ENCODE measurements at regions not wholly inside any gene's neighbourhood (a gene's known extent, or its start where the extent isn't known, plus 50 kb on each side); places are given as distances from the start of the nearest gene placed in this dataset.
"Not testable (repeated sequence)": the region's sequence is repeated elsewhere in the genome, so short reads cannot be mapped to it uniquely, and the experiment has no call there.

GRCh38 chr3:140768941-140769340 lies 91.1 kb downstream of the TRIM42 start:
- no peak for DNase-seq (ENCODE audit: low spot score)
- H3K36me3 Mint-ChIP-seq (ENCODE audit: low read depth) = no peaks in the 10 kb centered on the region
- H3K9me3 Mint-ChIP-seq = no peaks in the 10 kb centered on the region
- peaks cover 9% of the 10 kb centered on the region for H3K27me3 Mint-ChIP-seq (ENCODE audit: low read depth)
- no peak overlapping the region for H3K4me3 Mint-ChIP-seq (ENCODE audit: low read depth)
- peaks cover 4% of the 10 kb centered on the region for H3K4me1 Mint-ChIP-seq (ENCODE audit: low read depth)
- H3K27ac Mint-ChIP-seq = no peak overlapping the region
- intact Hi-C loops (cut with micrococcal nuclease) = no loop called here

GRCh38 chr3:140769951-140770350 lies 92.1 kb downstream of the TRIM42 start:
- intact Hi-C loops (cut with micrococcal nuclease) = no loop called here
- Mint-ChIP-seq H3K9me3 (no peaks in the 10 kb centered on the region), H3K36me3 (ENCODE audit: low read depth) (no peaks in the 10 kb centered on the region), H3K4me1 (ENCODE audit: low read depth) (peaks cover 4% of the 10 kb centered on the region), H3K27me3 (ENCODE audit: low read depth) (peaks cover 9% of the 10 kb centered on the region), H3K4me3 (ENCODE audit: low read depth) (no peak overlapping the region), H3K27ac (no peak overlapping the region)
- no peak for DNase-seq (ENCODE audit: low spot score)

GRCh38 chr3:140770977-140771667 lies 93.3 kb downstream of the TRIM42 start:
- H3K27ac Mint-ChIP-seq = no peak overlapping the region
- no peaks in the 10 kb centered on the region for H3K4me1 Mint-ChIP-seq (ENCODE audit: low read depth)
- H3K9me3 Mint-ChIP-seq = no peaks in the 10 kb centered on the region
- H3K27me3 Mint-ChIP-seq (ENCODE audit: low read depth) = peaks cover 9% of the 10 kb centered on the region
- intact Hi-C loops (cut with micrococcal nuclease) = no loop called here
- H3K36me3 Mint-ChIP-seq (ENCODE audit: low read depth) = no peaks in the 10 kb centered on the region
- no peak for DNase-seq (ENCODE audit: low spot score)
- no peak overlapping the region for H3K4me3 Mint-ChIP-seq (ENCODE audit: low read depth)

- intact Hi-C loops (cut with micrococcal nuclease) = no loop called here
- H3K4me3 Mint-ChIP-seq (ENCODE audit: low read depth) = no peak overlapping the region
- H3K27ac Mint-ChIP-seq = no peak overlapping the region
- DNase-seq (ENCODE audit: low spot score) = no peak
- H3K36me3 Mint-ChIP-seq (ENCODE audit: low read depth) = no peaks in the 10 kb centered on the region
- no peaks in the 10 kb centered on the region for H3K27me3 Mint-ChIP-seq (ENCODE audit: low read depth)
- peaks cover 6% of the 10 kb centered on the region for H3K9me3 Mint-ChIP-seq
- no peaks in the 10 kb centered on the region for H3K4me1 Mint-ChIP-seq (ENCODE audit: low read depth)
These were observed 99.9 kb downstream of the TRIM42 start for GRCh38 chr3:140777631-140778233.

- Mint-ChIP-seq H3K36me3 (ENCODE audit: low read depth) (no peaks in the 10 kb centered on the region), H3K27ac (no peak overlapping the region), H3K27me3 (ENCODE audit: low read depth) (peaks cover 3% of the 10 kb centered on the region), H3K4me3 (ENCODE audit: low read depth) (no peak overlapping the region), H3K4me1 (ENCODE audit: low read depth) (no peaks in the 10 kb centered on the region), H3K9me3 (peaks cover 11% of the 10 kb centered on the region)
- no peak for DNase-seq (ENCODE audit: low spot score)
- intact Hi-C loops (cut with micrococcal nuclease) = no loop called here
These were observed 113.5 kb downstream of the TRIM42 start for GRCh38 chr3:140791368-140791767.

- Mint-ChIP-seq H3K27ac (no peak overlapping the region), H3K4me1 (ENCODE audit: low read depth) (no peaks in the 10 kb centered on the region), H3K27me3 (ENCODE audit: low read depth) (peaks cover 3% of the 10 kb centered on the region), H3K4me3 (ENCODE audit: low read depth) (no peak overlapping the region), H3K36me3 (ENCODE audit: low read depth) (no peaks in the 10 kb centered on the region), H3K9me3 (peaks cover 18% of the 10 kb centered on the region)
- DNase-seq (ENCODE audit: low spot score) = no peak
- intact Hi-C loops (cut with micrococcal nuclease) = no loop called here
These were observed 116.6 kb downstream of the TRIM42 start for GRCh38 chr3:140794507-140794906.

GRCh38 chr3:140802898-140803297 lies 125.0 kb downstream of the TRIM42 start:
- H3K27ac Mint-ChIP-seq; H3K36me3 Mint-ChIP-seq (ENCODE audit: low read depth); intact Hi-C loops (cut with micrococcal nuclease): not testable (repeated sequence)

GRCh38 chr3:140809316-140809715 lies 131.5 kb downstream of the TRIM42 start:
- H3K9me3 Mint-ChIP-seq = no peaks in the 10 kb centered on the region
- intact Hi-C loops (cut with micrococcal nuclease) = no loop called here

More at GRCh38 chr3:140802898-140803297, 125.0 kb downstream of the TRIM42 start:
- H3K4me3 Mint-ChIP-seq (ENCODE audit: low read depth); H3K4me1 Mint-ChIP-seq (ENCODE audit: low read depth); DNase-seq (ENCODE audit: low spot score); H3K27me3 Mint-ChIP-seq (ENCODE audit: low read depth): not testable (repeated sequence)
- H3K9me3 Mint-ChIP-seq = peaks cover 24% of the 10 kb centered on the region

GRCh38 chr3:140816372-140817195 lies 125.1 kb upstream of the SLC25A36 start:
- no peak overlapping the region for H3K27ac Mint-ChIP-seq
- H3K36me3 Mint-ChIP-seq (ENCODE audit: low read depth) = no peaks in the 10 kb centered on the region
- no peaks in the 10 kb centered on the region for H3K4me1 Mint-ChIP-seq (ENCODE audit: low read depth)
- peaks cover 7% of the 10 kb centered on the region for H3K27me3 Mint-ChIP-seq (ENCODE audit: low read depth)
- no peaks in the 10 kb centered on the region for H3K9me3 Mint-ChIP-seq
- H3K4me3 Mint-ChIP-seq (ENCODE audit: low read depth) = no peak overlapping the region
- intact Hi-C loops (cut with micrococcal nuclease) = no loop called here
- no peak for DNase-seq (ENCODE audit: low spot score)

More at GRCh38 chr3:140809316-140809715, 131.5 kb downstream of the TRIM42 start:
- DNase-seq (ENCODE audit: low spot score) = no peak
- Mint-ChIP-seq H3K4me1 (ENCODE audit: low read depth) (no peaks in the 10 kb centered on the region), H3K27ac (no peak overlapping the region), H3K27me3 (ENCODE audit: low read depth) (peaks cover 5% of the 10 kb centered on the region), H3K36me3 (ENCODE audit: low read depth) (no peaks in the 10 kb centered on the region), H3K4me3 (ENCODE audit: low read depth) (no peak overlapping the region)

- Mint-ChIP-seq H3K4me1 (ENCODE audit: low read depth) (no peaks in the 10 kb centered on the region), H3K27me3 (ENCODE audit: low read depth) (no peaks in the 10 kb centered on the region), H3K27ac (no peak overlapping the region), H3K4me3 (ENCODE audit: low read depth) (no peak overlapping the region), H3K36me3 (ENCODE audit: low read depth) (no peaks in the 10 kb centered on the region), H3K9me3 (no peaks in the 10 kb centered on the region)
- intact Hi-C loops (cut with micrococcal nuclease) = no loop called here
- no peak for DNase-seq (ENCODE audit: low spot score)
These were observed 120.1 kb upstream of the SLC25A36 start for GRCh38 chr3:140821493-140821892.

GRCh38 chr3:140822401-140823047 lies 119.1 kb upstream of the SLC25A36 start:
- Mint-ChIP-seq H3K27me3 (ENCODE audit: low read depth) (no peaks in the 10 kb centered on the region), H3K9me3 (no peaks in the 10 kb centered on the region), H3K4me1 (ENCODE audit: low read depth) (no peaks in the 10 kb centered on the region), H3K4me3 (ENCODE audit: low read depth) (no peak overlapping the region), H3K27ac (no peak overlapping the region), H3K36me3 (ENCODE audit: low read depth) (no peaks in the 10 kb centered on the region)
- intact Hi-C loops (cut with micrococcal nuclease) = no loop called here
- DNase-seq (ENCODE audit: low spot score) = no peak

GRCh38 chr3:140823106-140823505 lies 118.5 kb upstream of the SLC25A36 start:
- H3K27ac Mint-ChIP-seq = no peak overlapping the region
- DNase-seq (ENCODE audit: low spot score) = no peak
- H3K4me1 Mint-ChIP-seq (ENCODE audit: low read depth) = no peaks in the 10 kb centered on the region
- intact Hi-C loops (cut with micrococcal nuclease) = no loop called here
- H3K27me3 Mint-ChIP-seq (ENCODE audit: low read depth) = no peaks in the 10 kb centered on the region
- H3K36me3 Mint-ChIP-seq (ENCODE audit: low read depth) = no peaks in the 10 kb centered on the region
- H3K4me3 Mint-ChIP-seq (ENCODE audit: low read depth) = no peak overlapping the region
- no peaks in the 10 kb centered on the region for H3K9me3 Mint-ChIP-seq

Measured in activated T-helper 2 cell treated with anti-CD3 and anti-CD28 coated beads, Interferon-gamma antibody, Interleukin-2, Interleukin-4, amounts not matched to agents 10 μg/mL and 5 μg/mL and 100 μg/mL, durations not matched to agents 14 hours and 24 hours and 36 hours (primary cell).